Thyroid gland (tissue), 4 donors: ENCODE measurements at regions not wholly inside any gene's neighbourhood (a gene's known extent, or its start where the extent isn't known, plus 50 kb on each side); places are given as distances from the start of the nearest gene placed in this dataset.

Source experiments
- POLR2A ChIP-seq, 2 donors: fragments of 450-650 bp; IDR thresholded peaks; one replicate each; pipeline ENCODE4 v1.6.1; 2017; ENCODE audit warnings: antibody characterized with exemption in 2 of 2, mild to moderate bottlenecking in 2 of 2, moderate library complexity in 1 of 2
- TF ChIP-seq, protein P1 (sequence below), 6 experiments: fragments of 200-600 bp in 3 of 6; fragments of 450-650 bp in 3 of 6; sonication (generic) in 3 of 6; IDR thresholded peaks; one replicate each; pipeline ENCODE4 v1.5.1; 2016 to 2019; ENCODE audit warnings: antibody characterized with exemption in 6 of 6, mild to moderate bottlenecking in 2 of 6, inconsistent platforms in 1 of 6, moderate library complexity in 1 of 6

DNA sequence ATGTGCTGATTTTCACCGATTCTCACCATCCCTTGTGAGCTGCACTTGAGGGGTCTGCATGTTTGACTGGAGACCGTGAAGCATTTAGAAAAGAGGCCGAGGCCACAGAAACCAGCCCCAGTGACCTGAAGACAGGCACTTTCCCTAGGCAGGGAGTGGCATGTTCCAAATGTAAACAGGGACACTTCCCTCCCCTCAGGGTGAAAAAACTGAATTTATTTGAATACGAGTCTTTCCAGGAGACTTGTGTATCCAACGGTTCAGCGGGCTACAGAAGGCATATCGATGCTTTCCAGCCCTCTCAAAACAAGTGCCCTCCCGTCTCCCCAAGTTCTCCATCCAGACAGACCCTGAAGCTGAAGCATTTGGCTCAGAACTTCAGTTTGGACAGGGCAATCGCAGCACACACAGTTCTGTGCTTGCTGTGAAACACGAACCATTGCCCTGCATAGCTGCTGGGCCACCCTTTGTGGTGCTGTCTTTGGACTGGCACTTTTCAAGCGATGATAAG lies 106.1 kb downstream of the ZIC5 start:
- no peak for TF ChIP-seq POLR2A (IDR thresholded peaks at IDR 0.05)
- TF ChIP-seq, protein P1, sequence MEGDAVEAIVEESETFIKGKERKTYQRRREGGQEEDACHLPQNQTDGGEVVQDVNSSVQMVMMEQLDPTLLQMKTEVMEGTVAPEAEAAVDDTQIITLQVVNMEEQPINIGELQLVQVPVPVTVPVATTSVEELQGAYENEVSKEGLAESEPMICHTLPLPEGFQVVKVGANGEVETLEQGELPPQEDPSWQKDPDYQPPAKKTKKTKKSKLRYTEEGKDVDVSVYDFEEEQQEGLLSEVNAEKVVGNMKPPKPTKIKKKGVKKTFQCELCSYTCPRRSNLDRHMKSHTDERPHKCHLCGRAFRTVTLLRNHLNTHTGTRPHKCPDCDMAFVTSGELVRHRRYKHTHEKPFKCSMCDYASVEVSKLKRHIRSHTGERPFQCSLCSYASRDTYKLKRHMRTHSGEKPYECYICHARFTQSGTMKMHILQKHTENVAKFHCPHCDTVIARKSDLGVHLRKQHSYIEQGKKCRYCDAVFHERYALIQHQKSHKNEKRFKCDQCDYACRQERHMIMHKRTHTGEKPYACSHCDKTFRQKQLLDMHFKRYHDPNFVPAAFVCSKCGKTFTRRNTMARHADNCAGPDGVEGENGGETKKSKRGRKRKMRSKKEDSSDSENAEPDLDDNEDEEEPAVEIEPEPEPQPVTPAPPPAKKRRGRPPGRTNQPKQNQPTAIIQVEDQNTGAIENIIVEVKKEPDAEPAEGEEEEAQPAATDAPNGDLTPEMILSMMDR (IDR thresholded peaks at IDR 0.05): no peak
